ENCODE measurements at regions not wholly inside any gene's neighbourhood (a gene's known extent, or its start where the extent isn't known, plus 50 kb on each side); places are given as distances from the start of the nearest gene placed in this dataset.

GRCh38 chr7:114784177-114784576 is 137.7 kb upstream of the MDFIC start:
- intact Hi-C loops (cut with micrococcal nuclease): no loop called here
- no peaks in the 10 kb centered on the region for H3K27me3 ChIP-seq (ENCODE audit: insufficient read depth, low read length)
- H3K36me3 ChIP-seq (ENCODE audit: control insufficient read depth in 1 of 2, insufficient read depth in 2 of 2, low read length in 2 of 2): no peaks in the 10 kb centered on the region
- POLR2A ChIA-PET: no interaction called here
- TF ChIP-seq ZBTB33 (IDR thresholded peaks at IDR 0.05; ENCODE audit: extremely low read depth, insufficient replicate concordance, low read length) (no peak), ZFX (IDR thresholded peaks at IDR 0.05) (no peak), CEBPB (IDR thresholded peaks at IDR 0.05; ENCODE audit: low read depth) (no peak)
- H3K4me3 ChIP-seq (replicated peaks in 1 of 2; ENCODE audit: low read depth in 1 of 2, low read length in 2 of 2): no peak overlapping the region
- no peaks in the 10 kb centered on the region for H4K20me1 ChIP-seq (ENCODE audit: insufficient read depth)
- DNase-seq (ENCODE audit: low read depth, low spot score) (no peak), ATAC-seq (no peak)
- no TSS peak for BruUV-seq (replicated peaks)
- CTCF ChIA-PET: no interaction called here
- no peaks in the 10 kb centered on the region for H3K79me2 ChIP-seq (ENCODE audit: insufficient read depth, low read length)
- no peak overlapping the region for H3K27ac ChIP-seq (ENCODE audit: low read depth, low read length)
- H3K4me1 ChIP-seq (ENCODE audit: control insufficient read depth in 1 of 2, insufficient read depth in 2 of 2, low read length in 2 of 2): no peaks in the 10 kb centered on the region
- H3K9me3 ChIP-seq (ENCODE audit: control insufficient read depth in 1 of 2, insufficient read depth in 1 of 2, low read depth in 1 of 2, low read length in 2 of 2): no peaks in the 10 kb centered on the region
- RAD21 ChIA-PET (ENCODE audit: low non-redundant PET in 1 of 2, low total read pairs in 2 of 2, uncharacterized antibody in 2 of 2, unreplicated experiment in 2 of 2): no interaction called here
- no peaks in the 10 kb centered on the region for H3K9me2 ChIP-seq (ENCODE audit: insufficient read depth)
- no peak overlapping the region for H2AFZ ChIP-seq (ENCODE audit: low read depth, low read length, poor library complexity, severe bottlenecking)
- H3K4me2 ChIP-seq (ENCODE audit: low read length): no peak overlapping the region
- H3K9ac ChIP-seq (ENCODE audit: low read length): no peak overlapping the region

GRCh38 chr7:114784746-114785145 is 137.1 kb upstream of the MDFIC start:
- Histone ChIP-seq H3K4me2 (ENCODE audit: low read length) (no peak overlapping the region), H3K27ac (ENCODE audit: low read depth, low read length) (no peak overlapping the region), H3K36me3 (ENCODE audit: control insufficient read depth in 1 of 2, insufficient read depth in 2 of 2, low read length in 2 of 2) (no peaks in the 10 kb centered on the region), H3K27me3 (ENCODE audit: insufficient read depth, low read length) (no peaks in the 10 kb centered on the region), H3K79me2 (ENCODE audit: insufficient read depth, low read length) (no peaks in the 10 kb centered on the region), H4K20me1 (ENCODE audit: insufficient read depth) (no peaks in the 10 kb centered on the region), H3K9me3 (ENCODE audit: control insufficient read depth in 1 of 2, insufficient read depth in 1 of 2, low read depth in 1 of 2, low read length in 2 of 2) (no peaks in the 10 kb centered on the region), H3K9me2 (ENCODE audit: insufficient read depth) (no peaks in the 10 kb centered on the region), H2AFZ (ENCODE audit: low read depth, low read length, poor library complexity, severe bottlenecking) (no peak overlapping the region), H3K4me1 (ENCODE audit: control insufficient read depth in 1 of 2, insufficient read depth in 2 of 2, low read length in 2 of 2) (no peaks in the 10 kb centered on the region), H3K9ac (ENCODE audit: low read length) (no peak overlapping the region), H3K4me3 (replicated peaks in 1 of 2; ENCODE audit: low read depth in 1 of 2, low read length in 2 of 2) (no peak overlapping the region)
- no TSS peak for BruUV-seq (replicated peaks)
- DNase-seq (ENCODE audit: low read depth, low spot score): no peak
- ATAC-seq: no peak
- no peak for TF ChIP-seq EZH2 (IDR thresholded peaks at IDR 0.05)
- no peak for TF ChIP-seq CEBPB (IDR thresholded peaks at IDR 0.05; ENCODE audit: low read depth)
- TF ChIP-seq YY1 (IDR thresholded peaks at IDR 0.05; ENCODE audit: extremely low read depth, insufficient replicate concordance, low read depth, low read length): no peak
- RAD21 ChIA-PET (ENCODE audit: low non-redundant PET in 1 of 2, low total read pairs in 2 of 2, uncharacterized antibody in 2 of 2, unreplicated experiment in 2 of 2): no interaction called here
- intact Hi-C loops (cut with micrococcal nuclease): no loop called here
- POLR2A ChIA-PET: no interaction called here
- CTCF ChIA-PET: no interaction called here

All from HCT116 (cell line).